Panc1 (cell line): ENCODE measurements at regions not wholly inside any gene's neighbourhood (a gene's known extent, or its start where the extent isn't known, plus 50 kb on each side); places are given as distances from the start of the nearest gene placed in this dataset.

Source experiments
- ATAC-seq: fragments of 200-7000 bp; cut with Tn5 transposase; 2 replicates; pipeline ENCODE4 v1.9.1; 2020; ENCODE audit warnings: mild to moderate bottlenecking, moderate library complexity
- BruUV-seq: library from RNA; stranded (reverse); fragments of 400-500 nt; replicated peaks from 2 replicates; lab custom pipeline; 2021; lab: Mats Ljungman, UMichigan
- CTCF ChIA-PET: fragments of 300-600 bp; sonication (Branson Sonifier 250); formaldehyde crosslinking; loops from one replicate; lab custom pipeline; 2022; ENCODE audit warnings: antibody characterized with exemption; lab: Charles Lee
- POLR2A ChIA-PET: fragments of 300-600 bp; sonication (Branson Sonifier 250); formaldehyde crosslinking; loops from one replicate; lab custom pipeline; 2022; ENCODE audit warnings: antibody characterized with exemption; lab: Charles Lee
- DNase-seq: peaks from one replicate; pipeline ENCODE4 v3.0.0-alpha.2; 2010; ENCODE audit warnings: low read depth, low spot score
- H3K27ac ChIP-seq: 2 replicates; pipeline ENCODE4 v1.5.1; 2011; ENCODE audit warnings: mild to moderate bottlenecking, low read length, inconsistent platforms
- H3K27me3 ChIP-seq: fragments of 200-500 bp; sonication (Bioruptor generic); 2 replicates; pipeline ENCODE4 v1.6.0; 2014; ENCODE audit warnings: low read length, inconsistent platforms; ENCODE audit not compliant: control insufficient read depth, insufficient read depth
- H3K36me3 ChIP-seq: fragments of 200-500 bp; sonication (Bioruptor generic); 2 replicates; pipeline ENCODE4 v1.5.1; 2014; ENCODE audit warnings: inconsistent platforms, mild to moderate bottlenecking, low read length, moderate library complexity; ENCODE audit not compliant: control insufficient read depth, insufficient read depth
- H3K4me1 ChIP-seq: 2 replicates; pipeline ENCODE4 v1.5.1; 2011; ENCODE audit warnings: inconsistent platforms, mild to moderate bottlenecking, low read length, moderate library complexity; ENCODE audit not compliant: control insufficient read depth, insufficient read depth
- H3K4me3 ChIP-seq, 2 experiments: 2 replicates each; pipeline ENCODE4 v1.5.1; 2011 to 2012; ENCODE audit warnings: low read depth in 2 of 2, low read length in 2 of 2, mild to moderate bottlenecking in 2 of 2, inconsistent platforms in 1 of 2, moderate library complexity in 1 of 2
- H3K9me3 ChIP-seq: fragments of 200-500 bp; sonication (Bioruptor generic); 2 replicates; pipeline ENCODE4 v1.5.1; 2014; ENCODE audit warnings: low read depth, mild to moderate bottlenecking, inconsistent platforms, low read length, moderate library complexity; ENCODE audit not compliant: control insufficient read depth, insufficient read depth
- POLR2AphosphoS5 ChIP-seq: IDR thresholded peaks from 2 replicates; pipeline ENCODE4 v1.6.1; 2012; ENCODE audit warnings: mild to moderate bottlenecking, low read depth, low read length, moderate library complexity
- SIN3A ChIP-seq: IDR thresholded peaks from 2 replicates; pipeline ENCODE4 v1.6.1; 2012; ENCODE audit warnings: low read depth, mild to moderate bottlenecking, low read length, moderate library complexity, borderline replicate concordance; ENCODE audit not compliant: insufficient read depth
- TCF7L2 ChIP-seq: IDR thresholded peaks from 2 replicates; pipeline ENCODE4 v1.6.1; 2011; ENCODE audit warnings: mild to moderate bottlenecking, low read depth, low read length, inconsistent platforms
- in situ Hi-C: cut with HindIII; loops from 2 replicates; pipeline ENCODE4 v1.10.0; 2016; ENCODE audit warnings: low sequenced_read_pairs, low pct_unique_long_range_greater_than_20kb
- intact Hi-C: fragments of 100-400 bp; cut with micrococcal nuclease; formaldehyde crosslinking; loops from one replicate; pipeline ENCODE4 v1.10.0; 2022; ENCODE audit not compliant: unreplicated experiment
- TF ChIP-seq, protein P1 (sequence below), 2 experiments: IDR thresholded peaks; 2 replicates each; pipeline ENCODE4 v1.6.1; 2011 to 2012; ENCODE audit warnings: low read depth in 2 of 2, control low read depth in 1 of 2, low read length in 1 of 2, mild to moderate bottlenecking in 1 of 2, moderate library complexity in 1 of 2; ENCODE audit not compliant: insufficient read depth in 1 of 2
- TF ChIP-seq, protein P2 (sequence below): fragments of 450-650 bp; IDR thresholded peaks from 2 replicates; pipeline ENCODE4 v1.5.1; 2017; ENCODE audit warnings: mild to moderate bottlenecking

DNA sequence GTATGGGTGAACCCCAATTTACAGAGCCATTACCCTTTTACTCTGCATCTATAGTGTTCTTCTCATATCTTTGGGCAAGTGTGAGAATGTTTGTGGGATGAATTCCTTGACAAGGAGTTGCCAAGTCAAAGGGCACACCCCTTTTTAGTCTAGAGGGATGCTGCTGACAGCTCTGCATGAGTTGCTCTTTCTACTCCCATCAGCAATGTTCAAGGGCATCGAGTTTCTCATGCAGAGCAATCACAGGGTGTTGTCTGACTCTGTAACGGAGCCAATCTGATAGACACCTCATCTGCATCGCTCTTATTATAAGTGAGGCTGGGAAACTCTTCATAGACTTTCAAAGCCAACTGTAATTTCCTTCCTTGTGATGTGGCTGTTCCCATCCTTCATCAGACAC is 77.4 kb downstream of the EDN3 start:
- H3K36me3 ChIP-seq: no peaks in the 10 kb centered on the region
- no peak overlapping the region for H3K27ac ChIP-seq
- no peak for DNase-seq
- BruUV-seq: no TSS peak
- intact Hi-C loops: no loop called here
- ChIA-PET CTCF (no interaction called here), POLR2A (no interaction called here)
- in situ Hi-C loops: no loop called here
- no peaks in the 10 kb centered on the region for H3K9me3 ChIP-seq
- ATAC-seq: no peak
- TF ChIP-seq, protein P1, sequence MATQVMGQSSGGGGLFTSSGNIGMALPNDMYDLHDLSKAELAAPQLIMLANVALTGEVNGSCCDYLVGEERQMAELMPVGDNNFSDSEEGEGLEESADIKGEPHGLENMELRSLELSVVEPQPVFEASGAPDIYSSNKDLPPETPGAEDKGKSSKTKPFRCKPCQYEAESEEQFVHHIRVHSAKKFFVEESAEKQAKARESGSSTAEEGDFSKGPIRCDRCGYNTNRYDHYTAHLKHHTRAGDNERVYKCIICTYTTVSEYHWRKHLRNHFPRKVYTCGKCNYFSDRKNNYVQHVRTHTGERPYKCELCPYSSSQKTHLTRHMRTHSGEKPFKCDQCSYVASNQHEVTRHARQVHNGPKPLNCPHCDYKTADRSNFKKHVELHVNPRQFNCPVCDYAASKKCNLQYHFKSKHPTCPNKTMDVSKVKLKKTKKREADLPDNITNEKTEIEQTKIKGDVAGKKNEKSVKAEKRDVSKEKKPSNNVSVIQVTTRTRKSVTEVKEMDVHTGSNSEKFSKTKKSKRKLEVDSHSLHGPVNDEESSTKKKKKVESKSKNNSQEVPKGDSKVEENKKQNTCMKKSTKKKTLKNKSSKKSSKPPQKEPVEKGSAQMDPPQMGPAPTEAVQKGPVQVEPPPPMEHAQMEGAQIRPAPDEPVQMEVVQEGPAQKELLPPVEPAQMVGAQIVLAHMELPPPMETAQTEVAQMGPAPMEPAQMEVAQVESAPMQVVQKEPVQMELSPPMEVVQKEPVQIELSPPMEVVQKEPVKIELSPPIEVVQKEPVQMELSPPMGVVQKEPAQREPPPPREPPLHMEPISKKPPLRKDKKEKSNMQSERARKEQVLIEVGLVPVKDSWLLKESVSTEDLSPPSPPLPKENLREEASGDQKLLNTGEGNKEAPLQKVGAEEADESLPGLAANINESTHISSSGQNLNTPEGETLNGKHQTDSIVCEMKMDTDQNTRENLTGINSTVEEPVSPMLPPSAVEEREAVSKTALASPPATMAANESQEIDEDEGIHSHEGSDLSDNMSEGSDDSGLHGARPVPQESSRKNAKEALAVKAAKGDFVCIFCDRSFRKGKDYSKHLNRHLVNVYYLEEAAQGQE (IDR thresholded peaks at IDR 0.05; ENCODE audit: insufficient read depth in 1 of 2, low read depth in 2 of 2, low read length in 1 of 2): no peak
- TF ChIP-seq POLR2AphosphoS5 (no peak), TCF7L2 (no peak), SIN3A (no peak)
- TF ChIP-seq, protein P2, sequence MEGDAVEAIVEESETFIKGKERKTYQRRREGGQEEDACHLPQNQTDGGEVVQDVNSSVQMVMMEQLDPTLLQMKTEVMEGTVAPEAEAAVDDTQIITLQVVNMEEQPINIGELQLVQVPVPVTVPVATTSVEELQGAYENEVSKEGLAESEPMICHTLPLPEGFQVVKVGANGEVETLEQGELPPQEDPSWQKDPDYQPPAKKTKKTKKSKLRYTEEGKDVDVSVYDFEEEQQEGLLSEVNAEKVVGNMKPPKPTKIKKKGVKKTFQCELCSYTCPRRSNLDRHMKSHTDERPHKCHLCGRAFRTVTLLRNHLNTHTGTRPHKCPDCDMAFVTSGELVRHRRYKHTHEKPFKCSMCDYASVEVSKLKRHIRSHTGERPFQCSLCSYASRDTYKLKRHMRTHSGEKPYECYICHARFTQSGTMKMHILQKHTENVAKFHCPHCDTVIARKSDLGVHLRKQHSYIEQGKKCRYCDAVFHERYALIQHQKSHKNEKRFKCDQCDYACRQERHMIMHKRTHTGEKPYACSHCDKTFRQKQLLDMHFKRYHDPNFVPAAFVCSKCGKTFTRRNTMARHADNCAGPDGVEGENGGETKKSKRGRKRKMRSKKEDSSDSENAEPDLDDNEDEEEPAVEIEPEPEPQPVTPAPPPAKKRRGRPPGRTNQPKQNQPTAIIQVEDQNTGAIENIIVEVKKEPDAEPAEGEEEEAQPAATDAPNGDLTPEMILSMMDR: no peak
- H3K4me1 ChIP-seq: no peaks in the 10 kb centered on the region
- H3K4me3 ChIP-seq: no peak overlapping the region
- peaks cover 9% of the 10 kb centered on the region for H3K27me3 ChIP-seq

DNA sequence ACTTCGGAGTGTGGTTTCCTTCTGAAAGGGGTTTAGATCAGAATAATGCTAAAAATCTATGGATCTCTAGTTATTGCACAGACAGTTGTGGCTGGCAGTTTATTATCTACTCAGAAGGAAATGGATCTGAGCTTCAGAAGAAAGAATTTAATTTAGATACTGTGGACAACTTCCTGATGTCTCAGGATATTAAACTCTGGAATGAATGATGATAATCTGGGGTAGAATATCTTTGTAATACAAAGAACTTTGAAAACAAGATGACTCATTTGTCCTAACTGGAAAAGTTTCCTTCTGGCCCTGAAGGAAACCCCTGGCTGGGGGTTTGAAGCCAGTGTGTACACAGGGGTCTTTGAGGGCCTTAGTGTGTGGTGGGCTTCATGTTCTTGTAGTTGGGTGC is 78.0 kb downstream of the EDN3 start:
- CTCF ChIA-PET: no interaction called here
- H3K36me3 ChIP-seq: no peaks in the 10 kb centered on the region
- ATAC-seq (no peak), DNase-seq (no peak)
- no peak overlapping the region for H3K27ac ChIP-seq
- peaks cover 9% of the 10 kb centered on the region for H3K27me3 ChIP-seq
- no TSS peak for BruUV-seq
- H3K4me3 ChIP-seq: no peak overlapping the region
- intact Hi-C loops: no loop called here
- no peaks in the 10 kb centered on the region for H3K4me1 ChIP-seq
- POLR2A ChIA-PET: no interaction called here
- in situ Hi-C loops: no loop called here
- no peaks in the 10 kb centered on the region for H3K9me3 ChIP-seq
- no peak for TF ChIP-seq TCF7L2
- no peak for TF ChIP-seq SIN3A
- TF ChIP-seq, protein P1 (IDR thresholded peaks at IDR 0.05; ENCODE audit: insufficient read depth in 1 of 2, low read depth in 2 of 2, low read length in 1 of 2): no peak
